PC-3 (cell line): ENCODE measurements at regions not wholly inside any gene's neighbourhood (a gene's known extent, or its start where the extent isn't known, plus 50 kb on each side); places are given as distances from the start of the nearest gene placed in this dataset.

Experiments used
- ATAC-seq: fragments of 200-7000 bp; cut with Tn5 transposase; 2 replicates; pipeline ENCODE4 v1.9.1; 2020; ENCODE audit warnings: mild to moderate bottlenecking, moderate library complexity
- BruUV-seq: library from RNA; stranded (reverse); fragments of 400-500 nt; replicated peaks from 2 replicates; lab custom pipeline; 2021; lab: Mats Ljungman, UMichigan
- CTCF ChIA-PET: fragments of 300-600 bp; sonication (Branson Sonifier 250); formaldehyde crosslinking; loops from one replicate; lab custom pipeline; 2022; ENCODE audit warnings: antibody characterized with exemption; lab: Charles Lee
- POLR2A ChIA-PET: fragments of 300-600 bp; sonication (Branson Sonifier 250); formaldehyde crosslinking; loops from one replicate; lab custom pipeline; 2022; ENCODE audit warnings: antibody characterized with exemption; ENCODE audit not compliant: unreplicated experiment; lab: Charles Lee
- DNase-seq: peaks from one replicate; pipeline ENCODE4 v3.0.0-alpha.2; 2015
- H2AFZ ChIP-seq: fragments of 300-600 bp; sonication (generic); 2 replicates; pipeline ENCODE4 v1.6.0; 2016; ENCODE audit warnings: antibody characterized with exemption, low read length
- H3F3A ChIP-seq: fragments of 300-600 bp; sonication (generic); one replicate; pipeline ENCODE4 v1.6.0; 2017; ENCODE audit warnings: antibody characterized with exemption, low read length, control low read depth, mild to moderate bottlenecking; ENCODE audit not compliant: unreplicated experiment
- H3K27ac ChIP-seq: fragments of 300-600 bp; sonication (generic); 2 replicates; pipeline ENCODE4 v1.5.1; 2016; ENCODE audit warnings: mild to moderate bottlenecking, low read length
- H3K27me3 ChIP-seq: fragments of 300-600 bp; sonication (generic); 2 replicates; pipeline ENCODE4 v1.6.1; 2016; ENCODE audit warnings: low read length, mixed read lengths
- H3K36me3 ChIP-seq: fragments of 300-600 bp; sonication (generic); 2 replicates; pipeline ENCODE4 v1.6.1; 2016; ENCODE audit warnings: low read depth, mixed run types, low read length, mixed read lengths
- H3K4me1 ChIP-seq: fragments of 300-600 bp; sonication (generic); 2 replicates; pipeline ENCODE4 v1.5.1; 2016; ENCODE audit warnings: low read length; ENCODE audit not compliant: insufficient read depth
- H3K4me2 ChIP-seq: fragments of 300-600 bp; sonication (generic); 2 replicates; pipeline ENCODE4 v1.6.0; 2016; ENCODE audit warnings: low read length
- H3K4me3 ChIP-seq: fragments of 300-600 bp; sonication (generic); 2 replicates; pipeline ENCODE4 v1.5.1; 2016; ENCODE audit warnings: mild to moderate bottlenecking, low read length, mixed read lengths
- H3K79me2 ChIP-seq: fragments of 300-600 bp; sonication (generic); 2 replicates; pipeline ENCODE4 v1.6.1; 2017; ENCODE audit warnings: low read length, mixed read lengths
- H3K9ac ChIP-seq: fragments of 300-600 bp; sonication (generic); 2 replicates; pipeline ENCODE4 v1.6.0; 2016; ENCODE audit warnings: mild to moderate bottlenecking, low read length
- H3K9me2 ChIP-seq: fragments of 300-600 bp; sonication (generic); replicated peaks from 2 replicates; pipeline ENCODE4 v1.6.1; 2016; ENCODE audit warnings: mixed run types, low read length, mixed read lengths
- H3K9me3 ChIP-seq: fragments of 300-600 bp; sonication (generic); 2 replicates; pipeline ENCODE4 v1.6.1; 2016; ENCODE audit warnings: low read length, mixed read lengths
- H4K20me1 ChIP-seq: fragments of 300-600 bp; sonication (generic); 2 replicates; pipeline ENCODE4 v1.6.1; 2016; ENCODE audit warnings: low read length, mixed read lengths
- CTCF ChIP-seq: fragments of 300-600 bp; sonication (generic); conservative IDR thresholded peaks from 2 replicates; pipeline ENCODE4 v1.5.1; 2017; ENCODE audit warnings: antibody characterized with exemption, low read depth, mild to moderate bottlenecking, low read length
- EZH2 ChIP-seq: fragments of 300-600 bp; sonication (generic); IDR thresholded peaks from one replicate; pipeline ENCODE4 v1.6.1; 2017; ENCODE audit warnings: antibody characterized with exemption, mild to moderate bottlenecking, low read length; ENCODE audit not compliant: unreplicated experiment
- EZH2phosphoT487 ChIP-seq: fragments of 300-600 bp; sonication (generic); IDR thresholded peaks from 2 replicates; pipeline ENCODE4 v1.6.1; 2018; ENCODE audit warnings: mild to moderate bottlenecking, antibody characterized with exemption, low read length, borderline replicate concordance
- intact Hi-C: fragments of 100-400 bp; cut with micrococcal nuclease; formaldehyde crosslinking; loops from 2 replicates; pipeline ENCODE4 v1.9.0; 2023

GRCh38 chr20:20950620-20951019 lies 155.5 kb downstream of the LINC00237 start:
- intact Hi-C loops: no loop called here
- H2AFZ ChIP-seq: no peak overlapping the region
- BruUV-seq: no TSS peak
- no peak for DNase-seq
- peaks cover 28% of the 10 kb centered on the region for H3K27me3 ChIP-seq
- TF ChIP-seq CTCF: no peak
- TF ChIP-seq EZH2: no peak
- TF ChIP-seq EZH2phosphoT487: no peak
- ATAC-seq: no peak
- H3K9ac ChIP-seq: no peak overlapping the region
- no peaks in the 10 kb centered on the region; the same call in 1 of the 2 replicates for H3K9me3 ChIP-seq
- no peaks in the 10 kb centered on the region for H3F3A ChIP-seq
- no peak overlapping the region for H3K4me2 ChIP-seq
- H3K4me1 ChIP-seq: no peaks in the 10 kb centered on the region
- no peaks in the 10 kb centered on the region for H3K36me3 ChIP-seq
- H3K4me3 ChIP-seq: no peak overlapping the region
- H3K27ac ChIP-seq: no peak overlapping the region
- ChIA-PET POLR2A (no interaction called here), CTCF (no interaction called here)
- no peaks in the 10 kb centered on the region for H3K9me2 ChIP-seq
- H4K20me1 ChIP-seq: no peaks in the 10 kb centered on the region
- no peaks in the 10 kb centered on the region for H3K79me2 ChIP-seq

GRCh38 chr20:20946122-20946759 lies 159.9 kb downstream of the LINC00237 start:
- H3K27me3 ChIP-seq: 0 out of 2 replicates have a peak, but pooled peaks cover 2% of the 10 kb centered on the region
- POLR2A ChIA-PET: no interaction called here
- no peak overlapping the region for H3K9ac ChIP-seq
- DNase-seq (no peak), ATAC-seq (no peak)
- H3F3A ChIP-seq: no peaks in the 10 kb centered on the region
- no peak overlapping the region for H3K4me2 ChIP-seq
- BruUV-seq: no TSS peak
- no peaks in the 10 kb centered on the region for H3K36me3 ChIP-seq
- no peak overlapping the region for H3K4me3 ChIP-seq
- H3K79me2 ChIP-seq: no peaks in the 10 kb centered on the region
- H3K9me2 ChIP-seq: no peaks in the 10 kb centered on the region
- H3K27ac ChIP-seq: no peak overlapping the region
- H4K20me1 ChIP-seq: no peaks in the 10 kb centered on the region
- intact Hi-C loops: no loop called here
- H3K4me1 ChIP-seq: no peaks in the 10 kb centered on the region
- H2AFZ ChIP-seq: no peak overlapping the region
- CTCF ChIA-PET: no interaction called here
- no peak for TF ChIP-seq EZH2phosphoT487
- no peaks in the 10 kb centered on the region; the same call in 1 of the 2 replicates for H3K9me3 ChIP-seq

GRCh38 chr20:20941468-20941889 lies 164.7 kb downstream of the LINC00237 start:
- BruUV-seq: no TSS peak
- H3K9me3 ChIP-seq: no peaks in the 10 kb centered on the region; the same call in 1 of the 2 replicates
- intact Hi-C loops: no loop called here
- H3F3A ChIP-seq: no peaks in the 10 kb centered on the region
- H3K27ac ChIP-seq: no peak overlapping the region
- no peak overlapping the region for H3K4me2 ChIP-seq
- no peak overlapping the region for H3K4me3 ChIP-seq
- TF ChIP-seq CTCF (no peak), EZH2 (no peak), EZH2phosphoT487 (no peak)
- no peak overlapping the region for H2AFZ ChIP-seq
- no peaks in the 10 kb centered on the region for H3K9me2 ChIP-seq
- ChIA-PET CTCF (no interaction called here), POLR2A (no interaction called here)
- no peak for ATAC-seq
- H3K9ac ChIP-seq: no peak overlapping the region
- no peaks in the 10 kb centered on the region for H3K79me2 ChIP-seq
- peaks cover 23% of the 10 kb centered on the region; the same call in 1 of the 2 replicates for H3K27me3 ChIP-seq
- no peak for DNase-seq
- no peaks in the 10 kb centered on the region for H3K4me1 ChIP-seq
- no peaks in the 10 kb centered on the region for H3K36me3 ChIP-seq
- no peaks in the 10 kb centered on the region for H4K20me1 ChIP-seq
